WERI-Rb-1 (cell line): ENCODE measurements at regions not wholly inside any gene's neighbourhood (a gene's known extent, or its start where the extent isn't known, plus 50 kb on each side); places are given as distances from the start of the nearest gene placed in this dataset.

Experiments
- DNase-seq: peaks from one replicate; pipeline ENCODE4 v3.0.0-alpha.2; 2020
- H3K27ac ChIP-seq: fragments of 250-450 bp; sonication (Bioruptor Pico); 2 replicates; pipeline ENCODE4 v1.5.1; 2020; ENCODE audit warnings: mild to moderate bottlenecking, moderate library complexity
- H3K27me3 ChIP-seq: fragments of 250-450 bp; sonication (Bioruptor Pico); 2 replicates; pipeline ENCODE4 v1.5.1; 2021; ENCODE audit warnings: mild to moderate bottlenecking, low read depth, moderate library complexity; ENCODE audit not compliant: insufficient read depth, severe bottlenecking
- H3K36me3 ChIP-seq: fragments of 250-450 bp; sonication (Bioruptor Pico); 2 replicates; pipeline ENCODE4 v1.5.1; 2020; ENCODE audit warnings: mild to moderate bottlenecking, moderate library complexity
- H3K4me3 ChIP-seq: 2 replicates; pipeline ENCODE4 v1.5.1; 2011; ENCODE audit warnings: low read depth, mild to moderate bottlenecking, control low read depth, low read length
- H3K9me3 ChIP-seq: fragments of 250-450 bp; sonication (Bioruptor Pico); 2 replicates; pipeline ENCODE4 v1.5.1; 2021; ENCODE audit warnings: mild to moderate bottlenecking, moderate library complexity; ENCODE audit not compliant: severe bottlenecking
- CTCF ChIP-seq: IDR thresholded peaks from 2 replicates; pipeline ENCODE4 v1.5.1; 2011; ENCODE audit warnings: low read depth, mild to moderate bottlenecking, control low read depth, inconsistent platforms, low read length

DNA sequence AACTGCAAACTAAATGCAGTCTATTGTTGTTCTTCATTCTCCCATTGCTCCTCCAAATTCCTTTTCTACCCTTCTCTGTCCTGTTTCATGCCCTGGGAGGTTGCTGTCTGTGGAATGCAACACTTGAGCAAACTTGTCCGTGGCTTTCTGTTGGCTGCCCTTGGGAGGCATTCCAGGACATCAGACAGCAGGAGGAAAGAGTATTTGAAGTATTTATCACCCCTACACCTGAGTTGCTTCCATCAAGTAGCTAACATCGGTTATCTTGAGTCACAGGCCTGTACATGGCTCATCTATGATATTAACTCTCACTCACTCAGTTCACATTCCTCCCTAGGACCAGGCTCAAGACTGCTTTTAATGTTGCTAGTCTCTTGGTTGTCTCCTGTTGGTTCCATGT lies 803.4 kb upstream of the CDH6 start:
- Histone ChIP-seq H3K4me3 (no peak overlapping the region), H3K9me3 (no peaks in the 10 kb centered on the region), H3K27ac (no peak overlapping the region), H3K27me3 (no peaks in the 10 kb centered on the region), H3K36me3 (no peaks in the 10 kb centered on the region)
- DNase-seq: no peak
- TF ChIP-seq CTCF: no peak

- no peak for DNase-seq
- H3K4me3 ChIP-seq: no peak overlapping the region
- H3K36me3 ChIP-seq: no peaks in the 10 kb centered on the region
- no peak for TF ChIP-seq CTCF
- H3K9me3 ChIP-seq: no peaks in the 10 kb centered on the region
- H3K27me3 ChIP-seq: no peaks in the 10 kb centered on the region
- H3K27ac ChIP-seq: no peak overlapping the region
Measured at GRCh38 chr5:30387974-30388632, 805.4 kb upstream of the CDH6 start.

DNA sequence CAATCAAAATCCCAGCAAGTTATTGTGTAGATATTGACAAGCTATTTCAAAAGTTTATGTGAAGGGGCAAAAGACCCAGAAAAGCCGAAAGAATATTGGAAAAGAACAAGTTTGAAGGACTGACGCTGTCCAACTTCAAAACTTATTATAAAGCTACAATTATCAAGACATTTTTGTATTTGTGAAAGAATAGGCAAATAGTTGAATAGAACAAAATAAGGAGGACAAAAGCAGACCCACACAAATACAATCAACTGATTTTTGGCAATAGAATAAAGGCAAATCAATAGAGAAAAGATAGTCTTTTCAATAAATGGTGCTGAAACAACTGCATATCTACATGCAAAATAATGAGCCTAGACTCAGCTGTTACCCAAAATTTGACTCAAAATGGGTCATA lies 807.7 kb upstream of the CDH6 start:
- no peak for TF ChIP-seq CTCF
- no peak overlapping the region for H3K27ac ChIP-seq

DNA sequence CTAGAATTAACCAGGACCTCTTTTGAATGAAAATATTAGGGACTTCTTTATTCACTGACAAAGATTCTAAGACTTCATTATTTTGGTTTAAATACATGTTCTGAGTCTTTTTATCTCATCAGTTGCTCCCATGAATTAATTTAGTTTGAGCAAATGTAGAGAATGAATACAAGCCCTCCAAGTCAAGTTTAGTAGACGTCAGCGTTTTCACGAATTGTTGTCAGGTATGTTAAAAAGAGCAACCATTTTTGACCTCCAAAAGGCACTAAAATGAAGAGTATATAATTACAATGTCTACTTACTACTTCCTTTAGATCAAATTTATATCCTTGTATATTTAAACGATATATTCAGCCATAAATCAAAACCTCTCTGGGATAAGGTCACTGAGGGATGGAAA lies 809.3 kb upstream of the CDH6 start:
- no peaks in the 10 kb centered on the region for H3K27me3 ChIP-seq
- H3K4me3 ChIP-seq: no peak overlapping the region
- H3K9me3 ChIP-seq: no peaks in the 10 kb centered on the region
- TF ChIP-seq CTCF: no peak
- no peak overlapping the region for H3K27ac ChIP-seq
- no peaks in the 10 kb centered on the region for H3K36me3 ChIP-seq
- DNase-seq: no peak

More for the DNA sequence above, 807.7 kb upstream of the CDH6 start:
- Histone ChIP-seq H3K4me3 (no peak overlapping the region), H3K36me3 (no peaks in the 10 kb centered on the region), H3K9me3 (no peaks in the 10 kb centered on the region), H3K27me3 (no peaks in the 10 kb centered on the region)
- no peak for DNase-seq

GRCh38 chr5:30380228-30380627 lies 813.3 kb upstream of the CDH6 start:
- no peak overlapping the region for H3K27ac ChIP-seq
- H3K4me3 ChIP-seq: no peak overlapping the region
- no peak for DNase-seq
- no peak for TF ChIP-seq CTCF
- H3K9me3 ChIP-seq: no peaks in the 10 kb centered on the region
- no peaks in the 10 kb centered on the region for H3K27me3 ChIP-seq
- no peaks in the 10 kb centered on the region for H3K36me3 ChIP-seq

GRCh38 chr5:30376848-30377247 lies 816.6 kb upstream of the CDH6 start:
- no peaks in the 10 kb centered on the region for H3K9me3 ChIP-seq
- no peak for TF ChIP-seq CTCF
- no peak for DNase-seq
- H3K27ac ChIP-seq: no peak overlapping the region
- H3K4me3 ChIP-seq: no peak overlapping the region
- H3K36me3 ChIP-seq: no peaks in the 10 kb centered on the region
- H3K27me3 ChIP-seq: no peaks in the 10 kb centered on the region
